ENCODE measurements at regions not wholly inside any gene's neighbourhood (a gene's known extent, or its start where the extent isn't known, plus 50 kb on each side); places are given as distances from the start of the nearest gene placed in this dataset.
"Not testable (repeated sequence)": the region's sequence is repeated elsewhere in the genome, so short reads cannot be mapped to it uniquely, and the experiment has no call there.

- no peak overlapping the region for H3K27ac ChIP-seq (ENCODE audit: low read depth, low read length)
- H3K4me3 ChIP-seq (ENCODE audit: low read depth, low read length), result no peak overlapping the region
- no peak overlapping the region for H2AFZ ChIP-seq (ENCODE audit: low read length, unreplicated experiment)
- H3K27me3 ChIP-seq (ENCODE audit: insufficient read depth, low read length), result no peaks in the 10 kb centered on the region
- H3K4me1 ChIP-seq (ENCODE audit: control insufficient read depth, insufficient read depth, low read length, unreplicated experiment), result no peaks in the 10 kb centered on the region
- H3K79me2 ChIP-seq (ENCODE audit: control insufficient read depth, insufficient read depth, low read length, unreplicated experiment), result no peaks in the 10 kb centered on the region
- no peaks in the 10 kb centered on the region for H3K36me3 ChIP-seq (ENCODE audit: insufficient read depth, low read length)
Observed at GRCh38 chr10:120789303-120790203, 61.6 kb upstream of the WDR11 start.

GRCh38 chr10:120791316-120791715 lies 59.8 kb upstream of the WDR11 start:
- Histone ChIP-seq H3K79me2 (ENCODE audit: control insufficient read depth, insufficient read depth, low read length, unreplicated experiment) (no peaks in the 10 kb centered on the region), H2AFZ (ENCODE audit: low read length, unreplicated experiment) (no peak overlapping the region), H3K27ac (ENCODE audit: low read depth, low read length) (no peak overlapping the region), H3K4me1 (ENCODE audit: control insufficient read depth, insufficient read depth, low read length, unreplicated experiment) (no peaks in the 10 kb centered on the region), H3K4me3 (ENCODE audit: low read depth, low read length) (no peak overlapping the region), H3K36me3 (ENCODE audit: insufficient read depth, low read length) (no peaks in the 10 kb centered on the region), H3K27me3 (ENCODE audit: insufficient read depth, low read length) (no peaks in the 10 kb centered on the region)

- Histone ChIP-seq H2AFZ (ENCODE audit: low read length, unreplicated experiment) (no peak overlapping the region), H3K4me1 (ENCODE audit: control insufficient read depth, insufficient read depth, low read length, unreplicated experiment) (no peaks in the 10 kb centered on the region), H3K79me2 (ENCODE audit: control insufficient read depth, insufficient read depth, low read length, unreplicated experiment) (no peaks in the 10 kb centered on the region), H3K27me3 (ENCODE audit: insufficient read depth, low read length) (no peaks in the 10 kb centered on the region), H3K27ac (ENCODE audit: low read depth, low read length) (no peak overlapping the region), H3K4me3 (ENCODE audit: low read depth, low read length) (no peak overlapping the region), H3K36me3 (ENCODE audit: insufficient read depth, low read length) (no peaks in the 10 kb centered on the region)
Observed at GRCh38 chr10:120793088-120793487, 58.1 kb upstream of the WDR11 start.

GRCh38 chr10:120794390-120794789 lies 56.8 kb upstream of the WDR11 start:
- Histone ChIP-seq H3K4me1 (ENCODE audit: control insufficient read depth, insufficient read depth, low read length, unreplicated experiment) (no peaks in the 10 kb centered on the region), H3K4me3 (ENCODE audit: low read depth, low read length) (no peak overlapping the region), H3K36me3 (ENCODE audit: insufficient read depth, low read length) (no peaks in the 10 kb centered on the region), H3K79me2 (ENCODE audit: control insufficient read depth, insufficient read depth, low read length, unreplicated experiment) (no peaks in the 10 kb centered on the region), H3K27me3 (ENCODE audit: insufficient read depth, low read length) (no peaks in the 10 kb centered on the region), H3K27ac (ENCODE audit: low read depth, low read length) (no peak overlapping the region), H2AFZ (ENCODE audit: low read length, unreplicated experiment) (no peak overlapping the region)

GRCh38 chr10:120798276-120798675 lies 52.9 kb upstream of the WDR11 start:
- H2AFZ ChIP-seq (ENCODE audit: low read length, unreplicated experiment); H3K79me2 ChIP-seq (ENCODE audit: control insufficient read depth, insufficient read depth, low read length, unreplicated experiment); H3K27me3 ChIP-seq (ENCODE audit: insufficient read depth, low read length); H3K4me3 ChIP-seq (ENCODE audit: low read depth, low read length); H3K4me1 ChIP-seq (ENCODE audit: control insufficient read depth, insufficient read depth, low read length, unreplicated experiment); H3K27ac ChIP-seq (ENCODE audit: low read depth, low read length); H3K36me3 ChIP-seq (ENCODE audit: insufficient read depth, low read length): not testable (repeated sequence)

GRCh38 chr10:120799849-120800248 lies 51.3 kb upstream of the WDR11 start:
- Histone ChIP-seq H3K4me1 (ENCODE audit: control insufficient read depth, insufficient read depth, low read length, unreplicated experiment) (no peaks in the 10 kb centered on the region), H3K27me3 (ENCODE audit: insufficient read depth, low read length) (no peaks in the 10 kb centered on the region)

GRCh38 chr10:120800528-120801323 lies 50.4 kb upstream of the WDR11 start:
- Histone ChIP-seq H3K79me2 (ENCODE audit: control insufficient read depth, insufficient read depth, low read length, unreplicated experiment) (no peaks in the 10 kb centered on the region), H3K36me3 (ENCODE audit: insufficient read depth, low read length) (no peaks in the 10 kb centered on the region), H3K27ac (ENCODE audit: low read depth, low read length) (no peak overlapping the region), H2AFZ (ENCODE audit: low read length, unreplicated experiment) (no peak overlapping the region), H3K4me3 (ENCODE audit: low read depth, low read length) (no peak overlapping the region), H3K4me1 (ENCODE audit: control insufficient read depth, insufficient read depth, low read length, unreplicated experiment) (no peaks in the 10 kb centered on the region), H3K27me3 (ENCODE audit: insufficient read depth, low read length) (no peaks in the 10 kb centered on the region)

More at GRCh38 chr10:120799849-120800248, 51.3 kb upstream of the WDR11 start:
- no peaks in the 10 kb centered on the region for H3K36me3 ChIP-seq (ENCODE audit: insufficient read depth, low read length)
- H3K27ac ChIP-seq (ENCODE audit: low read depth, low read length), result no peak overlapping the region
- no peak overlapping the region for H3K4me3 ChIP-seq (ENCODE audit: low read depth, low read length)
- H2AFZ ChIP-seq (ENCODE audit: low read length, unreplicated experiment), result no peak overlapping the region
- H3K79me2 ChIP-seq (ENCODE audit: control insufficient read depth, insufficient read depth, low read length, unreplicated experiment), result no peaks in the 10 kb centered on the region
